Left colon (tissue), 2 donors: ENCODE measurements at regions not wholly inside any gene's neighbourhood (a gene's known extent, or its start where the extent isn't known, plus 50 kb on each side); places are given as distances from the start of the nearest gene placed in this dataset.
A peak's percentile ranks its signal among the peaks of the same experiment; 100 is the strongest.
"Not testable (repeated sequence)": the region's sequence is repeated elsewhere in the genome, so short reads cannot be mapped to it uniquely, and the experiment has no call there.

Source experiments
- ATAC-seq: fragments of 200-7000 bp; cut with Tn5 transposase; one replicate; pipeline ENCODE4 v1.9.1; 2020; ENCODE audit warnings: mild to moderate bottlenecking, moderate library complexity
- DNase-seq, 2 donors: peaks; one replicate each; pipeline ENCODE4 v3.0.0-alpha.2; 2020
- intact Hi-C, 2 donors: fragments of 100-400 bp; cut with DNase I in 1 of 2; cut with micrococcal nuclease in 1 of 2; formaldehyde crosslinking; loops; one replicate each; pipeline versions ENCODE4 v1.11.2 to v1.14.0; 2022; cut with DNase I, micrococcal nuclease
- donor health status: DM: no; HTN: no; CAD: no.
- donor health status: DM: yes; HTN: yes; CAD: no.

DNA sequence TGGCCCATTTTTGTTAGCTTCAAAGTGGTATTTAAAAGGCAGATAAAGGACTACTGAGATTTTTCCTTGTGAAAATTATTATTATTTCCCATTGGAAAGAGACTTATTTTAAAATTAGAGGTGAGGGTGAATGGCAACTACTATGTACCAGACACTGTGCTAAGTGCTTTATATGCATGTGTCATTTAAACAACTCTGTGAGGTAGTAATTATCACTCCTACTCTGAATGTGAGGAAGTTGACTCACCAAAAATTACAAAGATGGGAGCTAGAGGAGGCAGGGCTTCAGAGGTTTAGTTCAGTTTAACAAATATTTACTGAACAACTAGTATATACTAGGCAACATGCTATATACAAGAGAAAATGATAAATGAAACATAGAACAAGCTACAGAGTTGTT, 78.2 kb downstream of the MSL3 start:
- no peak for DNase-seq
- ATAC-seq = no peak
- intact Hi-C loops = no loop called here

DNA sequence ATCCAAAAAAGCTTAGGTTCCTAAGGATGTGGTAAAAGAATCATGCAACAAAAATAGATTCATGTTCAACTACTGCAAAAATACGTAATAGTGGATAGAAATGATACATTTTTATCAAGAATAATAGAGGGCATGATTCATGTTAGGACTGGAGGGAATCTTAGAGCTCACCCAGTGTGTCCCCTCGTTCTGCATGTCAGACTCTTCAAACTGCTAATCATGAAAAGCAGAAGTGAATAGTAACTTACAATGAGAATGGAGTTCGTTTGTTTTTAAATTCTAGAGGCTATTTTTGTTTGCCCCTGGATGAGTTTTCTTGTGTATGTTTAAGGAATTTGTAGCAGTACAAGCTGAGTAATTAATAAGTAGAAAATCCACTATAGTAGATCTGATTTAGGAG, 79.4 kb downstream of the MSL3 start:
- intact Hi-C loops = no loop called here
- no peak for ATAC-seq
- DNase-seq = no peak

DNA sequence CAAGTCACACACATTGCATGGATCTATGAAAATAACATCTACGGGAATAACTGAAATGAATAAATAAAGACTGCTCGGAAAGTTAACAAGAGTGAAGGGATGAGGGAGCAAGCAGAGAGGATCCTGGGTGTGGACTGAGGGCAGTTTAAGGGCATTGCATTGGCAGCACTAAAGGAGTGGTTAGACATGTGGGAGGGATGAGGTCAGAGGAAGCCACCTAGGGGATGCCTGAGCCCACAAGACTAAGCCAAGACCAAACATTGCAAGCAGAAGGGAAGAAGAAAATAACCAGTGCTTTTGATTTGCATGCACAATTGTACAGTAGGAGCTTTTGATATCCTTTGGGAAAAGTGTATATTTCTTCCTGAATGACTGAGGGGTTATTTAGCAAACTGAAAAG, 106.1 kb downstream of the MSL3 start:
- ATAC-seq = no peak
- no peak for DNase-seq
- intact Hi-C loops = no loop called here

DNA sequence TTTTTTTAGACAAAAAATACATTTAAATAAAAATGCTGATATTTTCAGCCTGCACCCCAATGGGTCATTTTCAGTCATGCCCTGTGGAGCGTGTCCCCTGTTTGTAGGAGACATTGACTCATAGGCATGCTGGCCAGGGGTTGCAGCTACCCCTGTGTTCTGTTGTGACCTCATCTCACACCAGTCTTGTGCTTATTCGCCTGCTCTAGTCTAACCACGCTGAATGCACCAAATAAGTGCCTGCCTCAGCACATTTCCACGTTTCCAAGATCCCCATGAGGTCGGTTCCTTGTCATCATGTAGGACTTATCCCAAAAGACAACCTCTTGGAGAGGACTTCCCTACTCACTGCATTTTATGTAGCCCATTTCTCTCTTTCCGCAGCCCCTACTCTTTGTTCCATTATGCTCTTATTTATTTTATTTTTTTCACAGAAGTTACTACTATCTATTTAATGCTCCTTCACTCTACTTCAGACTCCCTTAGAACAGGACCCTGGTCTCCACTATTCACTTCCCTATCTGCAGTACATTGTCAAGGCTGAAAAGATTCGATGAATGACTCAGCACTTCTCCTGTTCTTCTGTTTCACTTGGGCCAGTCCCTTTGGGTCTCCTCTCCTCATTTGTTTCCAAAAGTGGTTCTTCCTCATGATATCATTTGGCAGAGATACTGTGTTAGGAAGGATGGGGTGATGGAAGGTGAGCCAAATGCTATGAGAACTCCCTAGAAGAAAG, 109.7 kb downstream of the MSL3 start:
- no peak for DNase-seq
- intact Hi-C loops = no loop called here
- no peak for ATAC-seq

DNA sequence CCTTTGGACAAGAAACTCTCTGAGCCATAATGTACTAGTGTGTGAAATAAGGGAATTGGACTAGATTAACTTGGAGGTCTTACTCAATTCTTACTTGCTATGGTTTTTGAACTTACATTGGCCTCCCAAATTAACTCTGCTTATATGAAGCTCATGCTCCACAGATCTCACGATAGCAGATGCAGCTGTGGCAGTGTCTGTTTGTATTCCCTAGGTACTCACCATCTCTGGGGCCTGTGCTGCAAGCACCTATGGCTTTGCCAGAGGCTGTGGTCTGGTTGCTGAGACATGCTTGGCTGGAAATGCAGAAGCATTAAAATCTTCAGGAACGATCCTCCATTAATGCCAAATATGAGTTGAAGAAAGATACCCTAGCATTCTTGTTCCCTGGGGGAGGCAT, 112.8 kb downstream of the MSL3 start:
- no peak for ATAC-seq
- no peak for DNase-seq
- intact Hi-C loops = no loop called here

DNA sequence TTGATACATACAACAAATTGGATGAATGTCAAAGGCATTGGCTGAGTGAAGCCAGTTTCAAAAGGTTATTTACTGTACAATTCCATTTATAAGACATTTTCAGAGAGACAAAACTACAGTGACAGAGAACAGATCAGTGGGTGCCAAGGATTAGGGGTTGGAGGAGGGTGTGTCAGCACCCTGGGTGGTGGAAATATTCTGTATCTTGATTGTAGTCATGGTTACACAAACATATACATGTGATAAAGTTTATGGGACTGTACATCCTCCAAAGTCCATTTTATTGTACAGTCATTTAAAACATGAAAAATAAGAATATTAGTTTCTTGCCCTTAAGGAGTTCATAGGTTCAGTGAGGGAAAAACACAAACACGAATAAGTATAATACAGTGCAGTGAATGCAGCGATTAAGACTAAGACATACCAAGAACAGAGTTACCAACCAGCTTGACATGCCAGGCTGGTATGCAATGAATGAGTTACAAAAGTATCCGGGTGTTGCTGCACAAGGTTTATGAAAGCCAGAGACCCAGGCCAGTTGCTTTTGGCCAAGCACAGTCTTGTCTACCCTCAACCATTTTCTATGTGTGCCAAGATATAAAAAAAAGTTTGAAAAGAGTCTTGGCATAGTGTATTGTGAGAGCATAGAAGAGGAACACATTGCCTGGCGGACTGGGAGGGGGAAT, 123.6 kb downstream of the MSL3 start:
- intact Hi-C loops = no loop called here
- DNase-seq (no peak), ATAC-seq (peak; percentile 96)

DNA sequence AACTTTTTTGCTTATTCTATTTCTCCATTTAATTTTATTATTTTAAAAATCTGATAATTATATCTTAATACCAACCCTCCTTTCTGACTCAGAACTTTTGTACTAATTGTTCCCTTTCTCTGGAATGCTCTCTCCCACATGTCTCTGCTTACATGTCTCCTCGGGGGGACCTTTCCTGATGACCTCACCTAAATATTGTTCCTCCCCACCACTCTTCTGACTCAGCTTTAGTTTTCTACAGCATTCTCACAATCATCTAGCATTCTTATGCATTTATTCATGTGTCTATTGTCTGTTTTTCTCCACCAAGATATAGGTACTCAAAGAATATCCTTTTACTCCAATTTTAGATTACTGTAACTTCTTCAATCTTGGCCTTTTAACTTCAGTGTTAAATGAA, 128.7 kb downstream of the MSL3 start:
- ATAC-seq = no peak
- intact Hi-C loops = no loop called here
- DNase-seq = no peak

DNA sequence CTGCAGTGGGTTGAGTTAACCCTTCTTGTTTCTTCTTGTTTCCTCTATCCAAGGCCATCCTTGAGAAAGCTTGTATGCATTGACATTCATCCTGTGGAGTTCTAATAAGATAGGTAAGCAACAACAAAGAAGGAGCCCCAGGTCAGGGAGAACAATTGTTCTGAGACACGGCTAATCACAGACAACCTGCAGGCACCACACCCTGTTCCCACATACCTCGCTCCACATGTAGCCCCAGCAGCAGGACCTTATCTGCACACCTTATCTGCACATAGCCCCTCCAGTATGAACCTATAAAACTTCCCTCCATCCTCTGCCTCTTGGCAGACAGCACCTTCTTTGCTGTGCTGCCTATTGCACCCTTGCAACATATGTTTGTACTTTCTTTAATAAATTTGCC, 129.1 kb downstream of the MSL3 start:
- ATAC-seq (peak; percentile 50), DNase-seq (no peak)
- intact Hi-C loops = no loop called here

DNA sequence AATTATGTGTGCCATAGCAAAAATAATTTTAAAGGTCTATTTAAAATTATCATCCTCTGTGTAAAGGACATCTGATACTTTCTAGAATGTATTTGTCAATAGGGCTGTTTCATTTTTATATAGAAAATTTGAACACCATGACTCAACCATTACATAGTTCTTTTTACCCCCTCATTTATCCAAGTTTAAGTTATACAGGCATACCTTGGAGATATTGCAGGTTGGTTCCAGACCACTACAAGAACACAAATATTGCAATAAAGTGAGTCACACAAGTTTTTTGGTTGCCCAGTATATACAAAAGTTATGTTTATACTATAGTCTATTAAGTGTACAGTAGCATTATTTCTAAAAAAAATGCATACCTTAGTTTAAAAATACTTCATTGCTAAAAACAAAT, 130.4 kb downstream of the MSL3 start:
- intact Hi-C loops = no loop called here
- DNase-seq (no peak), ATAC-seq (no peak)

DNA sequence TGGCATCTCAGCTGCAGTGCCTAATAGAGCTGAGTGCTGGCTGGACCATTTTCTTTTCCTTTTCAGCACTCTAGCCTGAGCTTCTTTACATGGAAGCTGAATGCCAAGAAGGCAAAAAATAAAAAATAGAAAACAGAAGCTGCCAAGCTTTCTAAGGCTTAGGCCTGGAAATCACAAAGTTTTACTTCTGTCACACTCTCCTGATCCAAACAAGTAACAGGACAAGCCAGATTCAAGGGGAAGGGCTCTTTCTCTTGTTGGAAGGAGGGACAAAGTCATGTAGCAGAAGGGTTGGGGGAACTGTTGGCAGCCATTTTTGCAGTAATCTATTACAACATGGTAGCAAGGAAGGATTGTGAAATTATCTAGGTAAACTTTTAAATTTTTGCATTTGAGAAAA, 131.8 kb downstream of the MSL3 start:
- intact Hi-C loops = no loop called here
- ATAC-seq (no peak), DNase-seq (no peak)

DNA sequence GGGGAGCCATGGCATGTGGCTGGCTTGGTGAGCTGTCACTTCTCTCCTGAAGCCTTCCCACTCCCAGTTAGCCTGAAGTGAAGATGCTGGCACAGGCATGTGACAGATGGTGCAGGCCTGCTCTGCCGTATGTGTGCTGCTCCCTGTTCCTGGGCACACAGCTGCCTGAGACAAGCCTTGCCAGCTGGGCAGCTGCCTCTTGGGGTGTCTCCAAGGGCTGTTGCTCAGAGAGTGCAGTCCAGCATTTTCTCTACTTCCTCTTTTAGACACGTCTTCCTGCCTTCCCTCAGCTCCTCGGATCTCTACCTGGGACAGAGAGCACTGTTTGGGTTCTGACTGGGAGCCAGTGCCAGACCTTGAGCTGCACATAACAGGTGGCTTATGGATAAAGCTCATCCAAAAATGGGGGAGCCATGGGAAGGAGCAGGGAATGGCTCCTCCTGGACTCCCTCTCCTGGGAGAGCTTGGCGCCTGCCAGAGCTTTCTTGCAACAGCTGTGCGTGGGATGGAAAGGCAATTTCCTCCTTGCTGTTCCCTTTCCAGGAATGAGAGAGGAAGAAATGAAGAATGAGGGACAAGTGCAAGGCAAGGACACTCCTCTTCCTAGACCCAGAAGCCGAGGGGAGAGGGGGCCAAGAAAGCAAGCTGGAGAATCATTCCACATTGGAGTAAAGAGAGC, 132.9 kb downstream of the MSL3 start:
- DNase-seq (peak; percentile 8 to 45), ATAC-seq (peak; percentile 68)
- intact Hi-C loops = no loop called here

DNA sequence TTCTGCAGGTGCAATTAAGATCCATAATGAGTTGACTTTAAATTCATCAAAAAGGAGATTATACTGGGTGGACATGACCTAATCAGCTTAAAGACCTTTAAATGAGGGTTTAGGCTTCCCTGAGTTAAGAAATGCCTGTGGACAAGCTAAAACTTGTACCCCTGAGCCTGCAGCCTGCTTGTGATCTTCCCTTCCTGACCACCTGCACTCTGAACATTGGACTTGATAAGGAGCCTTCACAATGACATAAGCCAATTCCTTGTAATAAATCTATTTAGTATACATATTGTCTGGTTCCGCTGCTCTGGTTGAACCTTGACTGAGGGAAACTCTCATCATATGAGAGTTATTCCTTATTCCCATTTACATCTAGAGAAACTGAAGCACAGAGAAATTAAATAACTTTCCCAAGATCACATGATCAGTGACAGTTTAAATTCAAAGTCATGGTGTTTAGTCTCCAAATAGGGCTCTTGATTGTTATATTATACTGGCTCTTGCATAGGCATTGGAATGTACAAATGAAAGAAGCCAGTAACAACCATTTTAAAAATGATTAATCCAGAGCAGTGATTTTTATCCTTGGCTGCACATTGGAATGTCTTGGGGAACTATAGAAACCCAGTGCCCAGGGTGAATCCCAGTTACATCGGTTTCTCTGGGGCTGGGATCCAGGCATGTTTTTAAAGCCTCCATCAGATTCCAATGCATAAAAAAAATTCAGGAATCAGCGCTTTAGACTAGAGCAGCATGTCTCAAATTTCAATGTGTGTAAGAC, 136.1 kb downstream of the MSL3 start:
- DNase-seq (no peak), ATAC-seq (peak; percentile 78)
- intact Hi-C loops = no loop called here

DNA sequence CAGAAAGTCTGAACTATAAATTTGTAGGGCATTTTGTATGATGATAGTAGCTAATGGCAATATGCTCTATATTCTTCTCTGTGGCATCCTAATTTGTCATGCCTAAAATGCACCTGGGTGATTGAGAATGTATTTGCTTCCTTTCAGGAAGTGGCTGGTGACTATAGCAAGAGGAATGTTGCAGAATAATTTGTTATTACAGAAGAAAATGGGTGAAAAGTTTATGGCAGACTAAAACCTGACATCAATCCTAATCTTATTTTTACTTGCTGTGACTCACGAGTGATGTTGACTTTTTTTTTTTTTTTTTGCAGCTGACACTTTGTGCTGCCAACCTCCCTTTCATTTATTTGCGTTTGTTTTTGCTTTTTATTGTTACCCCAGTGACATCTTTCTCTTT, 141.1 kb downstream of the MSL3 start:
- ATAC-seq = no peak
- no peak for DNase-seq
- intact Hi-C loops = no loop called here

DNA sequence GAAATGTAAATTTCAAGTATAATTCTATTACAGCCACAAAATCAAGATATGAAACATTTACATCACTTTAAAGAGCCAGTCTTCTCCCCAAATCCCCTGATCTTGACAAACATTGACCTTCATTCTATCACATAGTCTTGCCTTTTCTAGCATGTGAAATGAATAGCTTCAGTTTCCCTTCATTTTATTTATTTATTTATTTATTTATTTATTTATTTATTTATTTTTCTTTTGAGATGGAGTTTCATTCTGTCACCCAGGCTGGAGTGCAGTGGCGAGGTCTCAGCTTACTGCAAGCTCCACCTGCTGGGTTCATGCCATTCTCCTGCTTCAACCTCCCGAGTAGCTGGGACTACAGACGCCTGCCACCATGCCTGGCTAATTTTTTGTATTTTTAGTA, 147.9 kb downstream of the MSL3 start:
- intact Hi-C loops, ATAC-seq, DNase-seq: not testable (repeated sequence)

DNA sequence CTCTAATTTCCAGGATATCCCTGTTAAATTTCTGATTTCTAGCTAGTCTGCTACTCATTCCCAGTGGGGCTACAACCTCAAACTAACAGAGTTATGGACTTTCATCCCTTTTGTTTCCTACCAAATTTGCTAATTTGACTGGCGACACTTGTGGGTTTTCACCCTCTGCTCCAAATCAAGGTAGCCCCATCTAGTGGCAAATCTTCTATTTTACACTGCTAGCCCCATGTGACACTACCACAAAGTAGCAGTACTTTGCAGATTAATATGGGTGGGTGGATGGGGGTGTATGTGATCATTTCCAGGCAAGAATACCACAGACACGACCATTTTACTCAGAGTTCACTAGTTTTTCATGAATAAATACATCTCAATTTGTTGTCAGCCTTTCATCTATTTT, 150.3 kb downstream of the MSL3 start:
- intact Hi-C loops = no loop called here
- ATAC-seq (peak; percentile 56), DNase-seq (no peak)

DNA sequence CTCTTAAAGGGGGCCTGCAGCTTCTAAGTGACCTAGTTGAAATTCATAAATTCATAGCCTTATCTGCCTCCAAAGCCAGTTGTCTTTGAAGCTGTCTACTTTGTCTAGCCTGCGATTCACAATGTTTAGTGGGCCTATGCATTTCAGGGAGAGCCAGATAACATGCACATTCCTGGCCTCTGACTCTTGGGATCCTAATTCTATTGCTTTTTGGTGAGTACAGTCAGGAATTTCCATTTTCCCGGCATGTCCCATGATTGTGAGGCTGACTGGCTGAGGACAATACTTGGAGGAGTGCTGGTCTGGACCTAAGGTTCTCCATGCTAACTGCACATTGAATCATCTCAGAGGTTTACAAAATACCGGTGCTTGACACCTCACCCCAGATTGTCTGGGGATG, 155.0 kb downstream of the MSL3 start:
- no peak for ATAC-seq
- no peak for DNase-seq
- intact Hi-C loops = no loop called here

DNA sequence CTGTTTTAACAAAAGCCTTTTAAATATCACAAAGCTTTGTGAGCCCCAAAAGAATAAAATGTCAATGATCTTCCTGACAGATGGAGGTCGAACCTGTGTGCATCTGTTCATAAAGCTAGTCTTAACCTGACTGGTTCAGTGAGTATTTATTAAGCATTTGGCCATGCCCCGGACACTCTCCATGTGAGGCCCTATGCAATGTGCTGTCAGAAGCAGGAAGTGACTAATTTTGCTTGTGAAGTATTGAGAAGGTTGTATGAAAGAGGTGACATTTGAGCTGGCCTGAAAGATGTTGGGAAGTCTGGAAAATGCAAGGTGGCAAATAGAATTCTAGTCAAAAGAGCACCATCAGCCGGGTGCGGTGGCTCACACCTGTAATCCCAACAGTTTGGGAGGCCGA, 171.4 kb downstream of the MSL3 start:
- DNase-seq (no peak), ATAC-seq (no peak)

DNA sequence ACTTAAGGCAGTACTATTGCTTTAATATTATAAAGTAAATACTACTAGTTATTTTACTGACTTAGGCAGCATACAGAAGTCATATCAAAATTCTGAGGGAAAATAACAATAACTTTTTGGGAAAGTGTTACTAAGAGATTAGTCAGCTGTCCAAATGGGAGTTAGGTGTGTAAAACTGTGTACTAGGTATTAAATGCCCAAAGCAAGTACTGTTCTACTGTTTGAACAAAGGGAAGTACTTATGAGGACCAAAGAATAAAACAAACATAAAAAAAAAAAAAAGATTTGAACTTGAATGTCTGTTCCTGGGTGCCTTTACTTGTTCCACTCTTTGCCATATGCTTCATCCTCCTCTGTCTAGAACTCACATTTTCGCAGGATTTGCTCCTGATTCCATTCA, 174.4 kb downstream of the MSL3 start:
- ATAC-seq = no peak
- intact Hi-C loops = no loop called here
- DNase-seq = no peak

More for the DNA sequence above, 171.4 kb downstream of the MSL3 start:
- intact Hi-C loops = no loop called here

DNA sequence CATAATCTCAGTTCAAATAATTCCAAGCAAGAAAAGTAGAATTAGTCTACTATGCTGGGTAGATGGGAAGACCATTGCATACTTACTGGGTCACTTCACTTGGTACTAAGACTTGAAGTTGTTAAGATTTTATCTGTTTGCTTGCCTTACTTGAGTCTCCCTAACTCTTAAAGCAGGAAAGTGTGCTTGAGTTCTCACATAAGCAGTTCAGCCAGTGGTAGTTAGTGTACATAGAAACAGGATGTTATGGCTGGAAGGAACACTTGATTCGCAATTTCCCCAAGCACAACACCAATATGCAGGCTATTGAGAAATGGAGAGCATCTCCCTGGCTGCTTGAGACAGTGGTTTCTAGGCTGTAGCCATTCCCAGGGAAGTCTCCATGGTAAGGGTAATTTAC, 176.1 kb downstream of the MSL3 start:
- intact Hi-C loops = no loop called here
- DNase-seq (no peak), ATAC-seq (no peak)

DNA sequence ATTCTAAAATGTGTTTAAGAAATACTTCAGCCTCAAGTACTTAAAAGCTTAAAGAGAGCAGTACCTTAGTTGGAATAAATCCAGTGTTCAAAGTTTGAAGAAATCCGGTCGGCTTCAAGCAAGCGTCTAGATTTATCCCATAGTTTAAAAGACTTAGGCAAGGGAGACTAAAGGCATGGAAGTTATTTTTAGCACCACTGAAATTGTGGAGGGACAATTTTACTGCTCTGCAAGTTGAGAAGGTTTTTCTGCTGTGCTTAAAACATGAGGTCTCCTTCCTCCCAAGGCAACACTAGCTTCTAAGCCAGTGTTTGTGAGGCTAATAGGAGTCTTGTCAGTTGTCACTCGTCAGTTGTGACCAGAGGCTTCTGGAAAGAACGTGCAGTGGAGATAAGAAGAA, 183.5 kb downstream of the MSL3 start:
- ATAC-seq = no peak
- DNase-seq = no peak
- intact Hi-C loops = no loop called here
